IPS-18a (cell line): ENCODE measurements at regions not wholly inside any gene's neighbourhood (a gene's known extent, or its start where the extent isn't known, plus 50 kb on each side); places are given as distances from the start of the nearest gene placed in this dataset.
"Not testable (repeated sequence)": the region's sequence is repeated elsewhere in the genome, so short reads cannot be mapped to it uniquely, and the experiment has no call there.

Experiments used
- H3K27ac ChIP-seq: one replicate; pipeline ENCODE4 v1.5.1; 2013; ENCODE audit warnings: low read length
- H3K27me3 ChIP-seq: one replicate; pipeline ENCODE4 v1.6.1; 2013; ENCODE audit warnings: mild to moderate bottlenecking, low read length; ENCODE audit not compliant: control insufficient read depth, insufficient read depth
- H3K36me3 ChIP-seq: one replicate; pipeline ENCODE4 v1.6.1; 2013; ENCODE audit warnings: low read depth, low read length; ENCODE audit not compliant: control insufficient read depth
- H3K4me1 ChIP-seq: one replicate; pipeline ENCODE4 v1.6.1; 2013; ENCODE audit warnings: low read depth, low read length; ENCODE audit not compliant: control insufficient read depth
- H3K4me3 ChIP-seq: one replicate; pipeline ENCODE4 v1.5.1; 2013; ENCODE audit warnings: low read length
- H3K9ac ChIP-seq: one replicate; pipeline ENCODE4 v1.6.1; 2013; ENCODE audit warnings: mild to moderate bottlenecking, low read length, moderate library complexity
- H3K9me3 ChIP-seq: one replicate; pipeline ENCODE4 v1.6.1; 2013; ENCODE audit warnings: low read depth, low read length; ENCODE audit not compliant: control insufficient read depth

GRCh38 chr10:33709008-33709753 lies 374.7 kb upstream of the NRP1 start:
- no peak overlapping the region for H3K4me3 ChIP-seq
- H3K27me3 ChIP-seq, result no peaks in the 10 kb centered on the region
- H3K36me3 ChIP-seq, result no peaks in the 10 kb centered on the region
- no peak overlapping the region for H3K9ac ChIP-seq
- H3K4me1 ChIP-seq, result peaks cover 3% of the 10 kb centered on the region
- no peaks in the 10 kb centered on the region for H3K9me3 ChIP-seq
- H3K27ac ChIP-seq, result no peak overlapping the region

- H3K9me3 ChIP-seq, result no peaks in the 10 kb centered on the region
- no peaks in the 10 kb centered on the region for H3K27me3 ChIP-seq
- H3K27ac ChIP-seq, result no peak overlapping the region
- no peaks in the 10 kb centered on the region for H3K36me3 ChIP-seq
- H3K4me3 ChIP-seq, result no peak overlapping the region
- H3K4me1 ChIP-seq, result peaks cover 9% of the 10 kb centered on the region
- H3K9ac ChIP-seq, result no peak overlapping the region
Observed at GRCh38 chr10:33708561-33708960, 374.1 kb upstream of the NRP1 start.

- no peaks in the 10 kb centered on the region for H3K27me3 ChIP-seq
- peaks cover 11% of the 10 kb centered on the region for H3K4me1 ChIP-seq
- no peak overlapping the region for H3K9ac ChIP-seq
- no peak overlapping the region for H3K4me3 ChIP-seq
- no peak overlapping the region for H3K27ac ChIP-seq
- no peaks in the 10 kb centered on the region for H3K36me3 ChIP-seq
- no peaks in the 10 kb centered on the region for H3K9me3 ChIP-seq
Observed at GRCh38 chr10:33706746-33707145, 372.3 kb upstream of the NRP1 start.

- H3K27ac ChIP-seq, result no peak overlapping the region
- H3K9me3 ChIP-seq, result no peaks in the 10 kb centered on the region
- peaks cover 11% of the 10 kb centered on the region for H3K4me1 ChIP-seq
- no peaks in the 10 kb centered on the region for H3K27me3 ChIP-seq
- no peaks in the 10 kb centered on the region for H3K36me3 ChIP-seq
- no peak overlapping the region for H3K9ac ChIP-seq
- H3K4me3 ChIP-seq, result no peak overlapping the region
Observed at GRCh38 chr10:33706191-33706590, 371.7 kb upstream of the NRP1 start.

GRCh38 chr10:33704214-33704830 lies 369.9 kb upstream of the NRP1 start:
- no peaks in the 10 kb centered on the region for H3K36me3 ChIP-seq
- no peaks in the 10 kb centered on the region for H3K9me3 ChIP-seq
- H3K9ac ChIP-seq, result no peak overlapping the region
- no peaks in the 10 kb centered on the region for H3K27me3 ChIP-seq
- peaks cover 11% of the 10 kb centered on the region for H3K4me1 ChIP-seq
- no peak overlapping the region for H3K4me3 ChIP-seq
- no peak overlapping the region for H3K27ac ChIP-seq

GRCh38 chr10:33703501-33704213 lies 369.2 kb upstream of the NRP1 start:
- Histone ChIP-seq H3K9me3 (no peaks in the 10 kb centered on the region), H3K4me1 (peaks cover 16% of the 10 kb centered on the region), H3K4me3 (no peak overlapping the region), H3K36me3 (no peaks in the 10 kb centered on the region), H3K27ac (no peak overlapping the region), H3K27me3 (no peaks in the 10 kb centered on the region), H3K9ac (no peak overlapping the region)

- peaks cover 14% of the 10 kb centered on the region for H3K4me1 ChIP-seq
- H3K27me3 ChIP-seq, result no peaks in the 10 kb centered on the region
- peak overlapping the region; percentile 1 for H3K9ac ChIP-seq
- H3K4me3 ChIP-seq, result no peak overlapping the region
- no peaks in the 10 kb centered on the region for H3K36me3 ChIP-seq
- peak overlapping the region; percentile 81 for H3K27ac ChIP-seq
- H3K9me3 ChIP-seq, result peaks cover 8% of the 10 kb centered on the region
Observed at GRCh38 chr10:33698033-33698432, 363.6 kb upstream of the NRP1 start.

- Histone ChIP-seq H3K4me3 (no peak overlapping the region), H3K27ac (no peak overlapping the region), H3K27me3 (no peaks in the 10 kb centered on the region), H3K9me3 (peaks cover 8% of the 10 kb centered on the region), H3K4me1 (peaks cover 14% of the 10 kb centered on the region), H3K36me3 (no peaks in the 10 kb centered on the region), H3K9ac (no peak overlapping the region)
Observed at GRCh38 chr10:33697016-33697415, 362.5 kb upstream of the NRP1 start.

- no peaks in the 10 kb centered on the region for H3K27me3 ChIP-seq
- H3K9me3 ChIP-seq, result peaks cover 15% of the 10 kb centered on the region
- H3K4me1 ChIP-seq, result peaks cover 14% of the 10 kb centered on the region
- H3K4me3 ChIP-seq, result no peak overlapping the region
- no peak overlapping the region for H3K27ac ChIP-seq
- no peaks in the 10 kb centered on the region for H3K36me3 ChIP-seq
- no peak overlapping the region for H3K9ac ChIP-seq
Observed at GRCh38 chr10:33695536-33695935, 361.1 kb upstream of the NRP1 start.

- not testable (repeated sequence) for H3K36me3 ChIP-seq, H3K9ac ChIP-seq, H3K27me3 ChIP-seq, H3K4me1 ChIP-seq, H3K27ac ChIP-seq, H3K4me3 ChIP-seq
- H3K9me3 ChIP-seq, result peaks cover 11% of the 10 kb centered on the region
Observed at GRCh38 chr10:33690536-33690935, 356.1 kb upstream of the NRP1 start.

GRCh38 chr10:33688506-33688905 lies 354.0 kb upstream of the NRP1 start:
- no peak overlapping the region for H3K9ac ChIP-seq
- H3K9me3 ChIP-seq, result peaks cover 11% of the 10 kb centered on the region
- H3K4me3 ChIP-seq, result no peak overlapping the region
- H3K27ac ChIP-seq, result no peak overlapping the region
- H3K36me3 ChIP-seq, result no peaks in the 10 kb centered on the region
- no peaks in the 10 kb centered on the region for H3K27me3 ChIP-seq
- no peaks in the 10 kb centered on the region for H3K4me1 ChIP-seq
